GM18526 (cell line): ENCODE measurements at regions not wholly inside any gene's neighbourhood (a gene's known extent, or its start where the extent isn't known, plus 50 kb on each side); places are given as distances from the start of the nearest gene placed in this dataset.

Experiments used
- POLR2A ChIP-seq: IDR thresholded peaks from 3 replicates; pipeline ENCODE4 v1.6.1; 2011; ENCODE audit not compliant: insufficient read length; ENCODE audit errors: extremely low read depth

DNA sequence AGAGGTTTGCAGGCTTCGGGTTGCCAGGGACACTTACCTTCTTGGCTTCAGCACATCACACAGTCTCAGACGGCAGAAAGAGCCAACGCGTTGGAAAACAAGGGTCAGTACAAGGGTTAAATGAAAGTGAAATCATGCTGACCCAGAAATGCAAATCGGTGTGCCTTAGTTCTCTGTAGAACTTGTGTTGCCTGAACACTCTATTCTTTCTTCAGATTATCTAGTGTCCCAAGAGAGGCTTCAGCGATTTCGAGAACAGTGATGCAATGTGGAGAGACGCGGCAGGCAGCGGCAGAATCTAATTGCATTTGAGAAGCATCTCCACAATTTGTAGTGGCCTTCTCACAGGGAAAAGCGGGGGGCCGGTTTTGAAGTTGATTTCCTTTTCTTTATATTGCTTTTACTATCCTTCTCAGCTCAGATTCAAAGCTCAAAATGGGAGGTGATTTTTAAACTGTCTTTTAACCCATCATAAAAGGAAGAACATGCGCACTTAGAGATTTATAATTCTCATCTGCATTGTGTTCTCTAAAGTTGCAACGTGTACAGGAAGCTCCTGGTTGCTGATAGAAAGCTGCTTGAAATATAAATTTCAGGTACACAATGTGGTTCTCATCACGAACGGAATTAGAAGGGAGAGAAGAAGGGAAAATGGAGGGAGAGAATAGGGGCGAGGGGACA lies 67.8 kb upstream of the EGLN3 start:
- TF ChIP-seq POLR2A, result no peak

GRCh38 chr14:34018125-34018524 lies 67.3 kb upstream of the EGLN3 start:
- TF ChIP-seq POLR2A, result no peak

- no peak for TF ChIP-seq POLR2A
Observed at GRCh38 chr14:34015383-34015782, 64.5 kb upstream of the EGLN3 start.

- no peak for TF ChIP-seq POLR2A
Observed at GRCh38 chr14:34014936-34015335, 64.1 kb upstream of the EGLN3 start.

DNA sequence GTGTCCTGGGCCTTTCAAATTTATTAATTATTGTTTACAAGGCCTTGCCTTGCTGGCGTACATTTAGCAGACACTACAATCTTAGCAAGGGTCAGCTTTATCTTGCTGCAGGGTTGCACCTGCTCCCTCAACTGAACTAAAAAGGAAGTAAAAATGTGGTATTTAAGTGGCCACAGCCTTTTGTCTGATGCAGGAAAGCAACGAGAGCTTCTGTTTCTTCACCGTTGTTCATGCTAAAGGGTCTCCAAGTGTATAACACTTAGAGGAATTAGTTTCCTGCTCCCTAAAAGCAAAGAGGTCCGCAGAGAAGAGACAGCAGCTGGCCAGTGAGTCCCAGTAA lies 62.8 kb upstream of the EGLN3 start:
- no peak for TF ChIP-seq POLR2A

DNA sequence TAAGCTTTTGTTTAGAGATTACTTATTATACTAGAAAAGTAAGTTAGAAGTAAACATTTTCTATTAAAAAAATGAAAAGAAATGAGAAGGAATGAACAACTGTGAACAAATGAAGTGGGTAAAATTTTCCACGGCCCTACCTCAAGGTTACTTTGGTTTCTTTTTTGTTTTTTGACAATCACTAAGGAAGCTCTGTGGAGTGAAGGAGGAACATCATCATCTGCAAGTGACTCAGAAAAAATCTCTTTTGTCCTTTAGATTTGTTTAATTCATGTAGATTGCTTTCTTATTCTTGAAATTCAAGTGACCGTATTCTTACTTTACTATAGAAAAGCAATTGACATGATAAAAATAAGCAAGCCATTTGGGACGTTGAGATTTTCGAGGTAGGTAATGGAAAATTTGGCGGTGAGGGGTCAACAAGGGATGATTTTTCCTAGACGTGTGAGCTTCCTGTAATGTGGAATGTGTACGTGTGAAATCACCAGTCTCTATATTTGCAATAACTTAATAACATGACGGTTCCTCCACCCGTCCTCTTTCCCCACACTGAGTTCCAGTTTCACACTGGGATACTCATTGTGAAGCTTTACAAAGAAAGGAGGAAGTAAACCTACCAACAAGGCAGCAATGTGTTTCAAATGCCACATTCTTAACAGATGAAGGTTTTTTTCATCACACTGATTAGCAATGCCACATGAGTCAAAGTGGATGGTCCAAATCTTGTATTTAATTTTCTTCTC lies 62.3 kb upstream of the EGLN3 start:
- TF ChIP-seq POLR2A, result no peak

- no peak for TF ChIP-seq POLR2A
Observed at GRCh38 chr14:34012369-34012768, 61.5 kb upstream of the EGLN3 start.

DNA sequence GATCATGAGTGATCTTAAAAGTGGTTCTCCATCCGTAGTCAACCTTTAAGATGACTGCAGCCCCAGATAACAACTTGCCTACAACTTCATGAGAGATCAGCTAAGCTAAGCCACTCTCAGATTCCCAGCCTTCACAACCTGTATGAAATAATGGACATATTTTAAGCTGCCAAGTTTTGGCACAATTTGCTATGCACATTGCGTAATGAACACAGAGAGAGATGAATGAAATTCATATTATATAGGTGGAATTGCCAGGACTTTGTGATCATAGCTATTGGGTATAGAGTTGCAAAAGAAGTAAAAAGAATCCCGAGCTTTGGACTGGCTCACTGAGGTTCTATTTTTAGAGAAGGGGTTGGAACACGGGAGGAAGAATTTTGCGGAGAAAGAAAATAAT lies 59.1 kb upstream of the EGLN3 start:
- TF ChIP-seq POLR2A, result no peak

DNA sequence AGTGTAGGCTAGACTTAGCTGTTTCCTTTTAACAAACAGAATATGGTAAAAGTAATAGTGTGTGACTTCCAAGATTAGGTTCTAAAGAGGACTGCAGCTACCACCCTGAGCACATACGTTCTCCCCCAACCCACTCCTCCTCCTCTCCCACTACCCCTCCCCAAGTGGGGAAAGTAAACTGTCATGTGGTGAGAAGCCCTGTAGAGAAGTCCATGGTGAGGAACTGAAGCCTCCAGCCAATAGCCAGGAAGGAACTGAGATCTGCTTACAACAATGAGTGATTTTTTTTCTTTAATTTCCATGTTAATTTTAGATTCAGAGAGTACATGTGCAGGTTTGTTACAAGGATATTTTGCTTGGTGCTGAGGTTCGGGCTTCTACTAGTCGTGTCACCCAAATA lies 57.0 kb upstream of the EGLN3 start:
- TF ChIP-seq POLR2A, result no peak

- no peak for TF ChIP-seq POLR2A
Observed at GRCh38 chr14:34005901-34006300, 55.0 kb upstream of the EGLN3 start.

DNA sequence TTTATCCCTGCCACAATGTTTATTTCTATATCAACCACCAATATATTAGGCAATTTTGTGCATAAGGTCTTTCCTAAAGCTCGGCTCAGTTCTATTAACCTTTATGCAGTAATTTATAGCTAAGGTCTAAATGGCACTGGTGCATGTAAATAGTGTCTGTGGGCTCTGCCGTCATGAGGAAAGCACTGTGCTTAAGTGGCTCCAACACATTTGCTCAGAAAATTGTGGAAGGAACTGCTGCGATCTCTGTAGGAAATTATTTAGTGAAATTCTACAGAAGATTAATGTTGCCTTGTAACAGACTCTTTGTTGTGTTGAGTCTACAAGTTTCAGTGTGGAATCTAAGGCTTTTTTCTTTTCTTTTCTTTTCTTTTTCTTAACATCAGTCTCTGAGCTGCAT lies 54.0 kb upstream of the EGLN3 start:
- no peak for TF ChIP-seq POLR2A

- TF ChIP-seq POLR2A, result no peak
Observed at GRCh38 chr14:34003691-34004090, 52.8 kb upstream of the EGLN3 start.

GRCh38 chr14:34003082-34003668 lies 52.3 kb upstream of the EGLN3 start:
- TF ChIP-seq POLR2A, result no peak
